AG09319 (cell line): ENCODE measurements at regions not wholly inside any gene's neighbourhood (a gene's known extent, or its start where the extent isn't known, plus 50 kb on each side); places are given as distances from the start of the nearest gene placed in this dataset.

Source experiments
- DNase-seq: peaks from one replicate; pipeline ENCODE4 v3.0.0-alpha.2; 2010; ENCODE audit warnings: low read depth; ENCODE audit errors: extremely low read depth
- CTCF ChIP-seq: IDR thresholded peaks from 2 replicates; pipeline ENCODE4 v1.5.1; 2011; ENCODE audit warnings: low read depth, mild to moderate bottlenecking, inconsistent platforms, low read length, moderate library complexity

GRCh38 chr10:33794460-33794859 is 460.0 kb upstream of the NRP1 start:
- no peak for TF ChIP-seq CTCF
- DNase-seq, result no peak

GRCh38 chr10:33793793-33794192 is 459.3 kb upstream of the NRP1 start:
- DNase-seq, result no peak
- TF ChIP-seq CTCF, result no peak

GRCh38 chr10:33791272-33791660 is 456.8 kb upstream of the NRP1 start:
- no peak for TF ChIP-seq CTCF
- DNase-seq, result no peak

GRCh38 chr10:33790521-33791271 is 456.2 kb upstream of the NRP1 start:
- TF ChIP-seq CTCF, result no peak
- DNase-seq, result no peak

GRCh38 chr10:33783557-33783956 is 449.1 kb upstream of the NRP1 start:
- no peak for TF ChIP-seq CTCF
- DNase-seq, result no peak

- DNase-seq, result no peak
- no peak for TF ChIP-seq CTCF
Observed at GRCh38 chr10:33783078-33783477, 448.6 kb upstream of the NRP1 start.

- TF ChIP-seq CTCF, result no peak
- DNase-seq, result no peak
Observed at GRCh38 chr10:33781606-33782395, 447.3 kb upstream of the NRP1 start.
